Vagina (tissue), 2 donors: ENCODE measurements at regions not wholly inside any gene's neighbourhood (a gene's known extent, or its start where the extent isn't known, plus 50 kb on each side); places are given as distances from the start of the nearest gene placed in this dataset.

Experiments used
- CTCF ChIP-seq, 3 experiments: fragments of 450-650 bp in 2 of 3; fragments of 200-600 bp in 1 of 3; sonication (generic) in 1 of 3; IDR thresholded peaks; one replicate each; pipeline ENCODE4 v1.5.1; 2017 to 2019; ENCODE audit warnings: antibody characterized with exemption in 3 of 3, mild to moderate bottlenecking in 2 of 3, moderate library complexity in 2 of 3
- POLR2A ChIP-seq, 2 donors: fragments of 450-650 bp; IDR thresholded peaks; one replicate each; pipeline ENCODE4 v1.6.1; 2017; ENCODE audit warnings: antibody characterized with exemption in 2 of 2, mild to moderate bottlenecking in 2 of 2, moderate library complexity in 2 of 2
- POLR2AphosphoS5 ChIP-seq, 2 donors: sonication (generic); formaldehyde crosslinking; IDR thresholded peaks; one replicate each; pipeline ENCODE4 v1.9.0; 2017; ENCODE audit warnings: antibody characterized with exemption in 2 of 2, mild to moderate bottlenecking in 2 of 2, low read depth in 1 of 2; ENCODE audit not compliant: insufficient read depth in 1 of 2

- TF ChIP-seq CTCF (IDR thresholded peaks at IDR 0.05) (no peak), POLR2AphosphoS5 (IDR thresholded peaks at IDR 0.05; ENCODE audit: insufficient read depth in 1 of 2, low read depth in 1 of 2) (no peak), POLR2A (IDR thresholded peaks at IDR 0.05) (no peak)
These were observed 192.0 kb upstream of the GALNT2 start for GRCh38 chr1:229875086-229875485.
